Transverse colon (tissue), 4 donors: ENCODE measurements at regions not wholly inside any gene's neighbourhood (a gene's known extent, or its start where the extent isn't known, plus 50 kb on each side); places are given as distances from the start of the nearest gene placed in this dataset.
"Not testable (repeated sequence)": the region's sequence is repeated elsewhere in the genome, so short reads cannot be mapped to it uniquely, and the experiment has no call there.

Source experiments
- DNase-seq: peaks from one replicate; pipeline ENCODE4 v3.0.0-alpha.2; 2019
- H3K27ac ChIP-seq, 4 donors: fragments of 200-600 bp; sonication (generic); 2 replicates each; pipeline ENCODE4 v1.5.1; 2016 to 2018; ENCODE audit warnings: inconsistent platforms in 4 of 4
- H3K27me3 ChIP-seq: fragments of 200-600 bp; sonication (generic); 2 replicates; pipeline ENCODE4 v1.5.1; 2017; ENCODE audit warnings: inconsistent platforms
- H3K36me3 ChIP-seq, 4 donors: fragments of 200-600 bp; sonication (generic); 2 replicates each; pipeline ENCODE4 v1.5.1; 2017 to 2019; ENCODE audit warnings: inconsistent platforms in 4 of 4
- H3K4me1 ChIP-seq, 4 donors: fragments of 200-600 bp; sonication (generic); 2 replicates each; pipeline ENCODE4 v1.5.1; 2017 to 2020; ENCODE audit warnings: inconsistent platforms in 4 of 4
- H3K4me3 ChIP-seq, 4 donors: fragments of 200-600 bp; sonication (generic); 1 replicate in 1 of 4; 2 replicates in 3 of 4; pipeline versions ENCODE4 v1.5.1 to v1.6.1; 2017 to 2019; ENCODE audit warnings: inconsistent platforms in 4 of 4
- H3K9me3 ChIP-seq, 2 donors: fragments of 200-600 bp; sonication (generic); 2 replicates each; pipeline ENCODE4 v1.5.1; 2017 to 2019; ENCODE audit warnings: inconsistent platforms in 2 of 2
- CTCF ChIP-seq, 5 experiments: fragments of 200-600 bp in 3 of 5; fragments of 450-650 bp in 2 of 5; sonication (generic) in 3 of 5; IDR thresholded peaks; 1 replicate in 2 of 5; 2 replicates in 3 of 5; pipeline ENCODE4 v1.5.1; 2016 to 2017; ENCODE audit warnings: antibody characterized with exemption in 5 of 5, inconsistent platforms in 3 of 5, mild to moderate bottlenecking in 2 of 5, moderate library complexity in 1 of 5
- EP300 ChIP-seq: sonication (generic); formaldehyde crosslinking; IDR thresholded peaks from one replicate; pipeline ENCODE4 v1.6.1; 2017; ENCODE audit warnings: antibody characterized with exemption, low read depth
- POLR2A ChIP-seq: fragments of 450-650 bp; IDR thresholded peaks from one replicate; pipeline ENCODE4 v1.6.1; 2016; ENCODE audit warnings: antibody characterized with exemption, mild to moderate bottlenecking, moderate library complexity
- POLR2AphosphoS5 ChIP-seq, 3 donors: sonication (generic); formaldehyde crosslinking; IDR thresholded peaks; one replicate each; pipeline ENCODE4 v1.6.1; 2016; ENCODE audit warnings: antibody characterized with exemption in 3 of 3
- WGBS, 2 donors: methylation state at CpG; one replicate each; pipeline ENCODE4 v1.1.5; 2018; ENCODE audit warnings: low coverage in 1 of 2; 5-methylcytosine and 5-hydroxymethylcytosine counted together
- in situ Hi-C, 4 donors: fragments of 200-750 bp; cut with MboI; loops; one replicate each; pipeline versions ENCODE4 v1.15.0 to v1.15.1; 2017; ENCODE audit warnings: low sequenced_read_pairs in 3 of 4, low pct_ligation_motif_present in 1 of 4, low pct_unique_long_range_greater_than_20kb in 1 of 4
- intact Hi-C: fragments of 100-400 bp; cut with DNase I; formaldehyde crosslinking; loops from one replicate; pipeline ENCODE4 v1.15.1; 2023; ENCODE audit warnings: low total_unique reads

DNA sequence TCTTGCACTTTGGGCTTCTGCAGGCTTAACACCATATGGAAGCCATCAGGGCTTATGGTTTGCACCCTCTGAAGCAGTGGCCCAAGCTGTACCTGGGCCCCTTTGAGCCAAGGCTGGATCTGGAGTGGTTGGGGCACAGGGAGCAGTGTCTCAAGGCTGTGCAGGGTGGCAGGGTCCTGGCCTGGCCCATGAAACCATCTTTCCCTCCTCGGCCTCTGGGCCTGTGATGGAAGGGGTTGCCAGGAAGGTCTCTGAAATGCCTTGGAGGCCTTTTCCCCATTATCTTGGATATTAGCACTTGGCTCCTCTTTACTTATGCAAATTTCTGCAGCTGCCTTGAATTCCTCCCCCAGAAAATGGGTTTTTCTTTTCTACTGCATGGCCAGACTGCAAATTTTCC, 134.7 kb upstream of the USP9X start:
- in situ Hi-C loops: no loop called here
- H3K9me3 ChIP-seq: no peaks in the 10 kb centered on the region

GRCh38 chrX:40951407-40951806, 133.8 kb upstream of the USP9X start:
- in situ Hi-C loops, H3K27me3 ChIP-seq, H3K4me3 ChIP-seq, DNase-seq, H3K4me1 ChIP-seq, intact Hi-C loops, H3K36me3 ChIP-seq, H3K9me3 ChIP-seq, H3K27ac ChIP-seq: not testable (repeated sequence)
- whole genome bisulfite sequencing, 2 donors: 81% methylated on average over 3 of the region's 3 CpGs; no CpG with 5 or more reads in 1 of the 2 donors

More for the DNA sequence above, 134.7 kb upstream of the USP9X start:
- 79% methylated on average over 1 of the region's 1 CpG; no CpG with 5 or more reads in 1 of the 2 donors for WGBS, 2 donors
- no peak overlapping the region for H3K27ac ChIP-seq
- intact Hi-C loops: no loop called here
- H3K27me3 ChIP-seq: no peaks in the 10 kb centered on the region
- DNase-seq: no peak
- H3K4me1 ChIP-seq: no peaks in the 10 kb centered on the region
- H3K4me3 ChIP-seq: no peak overlapping the region
- H3K36me3 ChIP-seq: no peaks in the 10 kb centered on the region
- no peak for TF ChIP-seq POLR2AphosphoS5 (IDR thresholded peaks at IDR 0.05)
- TF ChIP-seq EP300: no peak
- no peak for TF ChIP-seq CTCF (IDR thresholded peaks at IDR 0.05)
- no peak for TF ChIP-seq POLR2A

DNA sequence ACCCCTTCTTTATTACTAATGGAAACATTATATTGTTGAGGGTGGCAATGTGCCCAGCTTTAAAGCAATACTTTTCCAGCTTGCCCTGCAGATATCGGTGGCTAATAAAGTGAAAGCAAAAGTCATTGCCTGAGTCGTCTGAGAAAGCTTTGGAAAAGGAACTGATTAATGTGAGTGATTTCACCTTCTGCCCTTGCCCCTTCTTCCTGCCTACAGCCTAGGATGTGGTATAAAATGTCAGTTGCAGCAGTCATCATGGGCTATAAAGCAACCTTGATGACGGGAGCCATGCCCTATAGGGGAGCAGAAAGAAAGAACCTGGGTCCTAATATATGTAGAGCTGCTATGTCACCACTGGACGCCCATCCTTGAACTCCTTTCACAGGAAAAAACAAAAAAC, 132.4 kb upstream of the USP9X start:
- WGBS, 2 donors: 29% methylated on average over 4 of the region's 4 CpGs; no CpG with 5 or more reads in 1 of the 2 donors
- no peak for DNase-seq
- no peaks in the 10 kb centered on the region for H3K9me3 ChIP-seq
- in situ Hi-C loops (no loop called here), intact Hi-C loops (no loop called here)
- H3K27ac ChIP-seq: peak overlapping the region in 1 of 4 donors; percentile 12
- no peaks in the 10 kb centered on the region for H3K4me1 ChIP-seq
- H3K4me3 ChIP-seq: peak overlapping the region in 2 of 4 donors; percentile 7 to 29
- H3K36me3 ChIP-seq: no peaks in the 10 kb centered on the region
- TF ChIP-seq EP300 (no peak), POLR2AphosphoS5 (IDR thresholded peaks at IDR 0.05) (no peak), CTCF (IDR thresholded peaks at IDR 0.05) (no peak), POLR2A (no peak)
- no peaks in the 10 kb centered on the region for H3K27me3 ChIP-seq

GRCh38 chrX:40953369-40953768, 131.9 kb upstream of the USP9X start:
- WGBS, 2 donors: 72% methylated on average over 2 of the region's 2 CpGs; no CpG with 5 or more reads in 1 of the 2 donors
- H3K36me3 ChIP-seq: no peaks in the 10 kb centered on the region
- no peak for DNase-seq
- in situ Hi-C loops: no loop called here
- no peaks in the 10 kb centered on the region for H3K4me1 ChIP-seq
- H3K27ac ChIP-seq: no peak overlapping the region
- no peaks in the 10 kb centered on the region for H3K9me3 ChIP-seq
- TF ChIP-seq POLR2A (no peak), CTCF (IDR thresholded peaks at IDR 0.05) (no peak), EP300 (no peak), POLR2AphosphoS5 (IDR thresholded peaks at IDR 0.05) (no peak)
- no peaks in the 10 kb centered on the region for H3K27me3 ChIP-seq
- intact Hi-C loops: no loop called here
- H3K4me3 ChIP-seq: no peak overlapping the region

DNA sequence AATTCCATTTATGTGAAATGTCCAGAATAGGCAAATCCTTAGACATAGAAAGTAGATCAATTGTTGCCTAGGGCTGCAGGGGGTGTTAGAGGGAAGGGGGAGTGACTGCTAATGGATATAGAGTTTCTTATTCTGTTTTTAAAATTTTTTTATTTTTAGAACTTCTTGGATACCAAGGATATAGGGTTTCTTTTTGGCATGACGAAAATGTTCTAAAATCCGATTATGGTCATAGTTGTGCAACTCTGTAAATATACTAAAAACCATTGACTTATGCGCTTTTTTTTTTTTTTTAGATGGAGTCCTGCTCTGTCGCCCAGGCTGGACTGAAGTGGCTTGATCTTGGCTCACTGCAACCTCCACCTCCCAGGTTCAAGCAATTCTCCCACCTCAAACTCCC, 125.2 kb upstream of the USP9X start:
- Histone ChIP-seq H3K27me3 (no peaks in the 10 kb centered on the region), H3K4me1 (no peaks in the 10 kb centered on the region), H3K4me3 (no peak overlapping the region), H3K9me3 (no peaks in the 10 kb centered on the region), H3K27ac (no peak overlapping the region), H3K36me3 (no peaks in the 10 kb centered on the region)
- in situ Hi-C loops (no loop called here), intact Hi-C loops (no loop called here)
- TF ChIP-seq CTCF (IDR thresholded peaks at IDR 0.05) (no peak), POLR2A (no peak), POLR2AphosphoS5 (IDR thresholded peaks at IDR 0.05) (no peak), EP300 (no peak)
- no peak for DNase-seq
- WGBS, 2 donors: 79 to 100% methylated on average over 2 to 4 of the region's 4 CpGs
